ENCODE measurements at regions not wholly inside any gene's neighbourhood (a gene's known extent, or its start where the extent isn't known, plus 50 kb on each side); places are given as distances from the start of the nearest gene placed in this dataset.
"Not testable (repeated sequence)": the region's sequence is repeated elsewhere in the genome, so short reads cannot be mapped to it uniquely, and the experiment has no call there.

- no peak for DNase-seq (ENCODE audit: low read depth in 4 of 4, low spot score in 3 of 4)
Observed at GRCh38 chr21:35512346-35512745, 463.2 kb upstream of the RUNX1 start.

GRCh38 chr21:35511696-35512162 lies 462.6 kb upstream of the RUNX1 start:
- DNase-seq (ENCODE audit: low read depth in 4 of 4, low spot score in 3 of 4) = no peak

- DNase-seq (ENCODE audit: low read depth in 4 of 4, low spot score in 3 of 4) = no peak
Observed at GRCh38 chr21:35510957-35511695, 462.0 kb upstream of the RUNX1 start.

- DNase-seq (ENCODE audit: low read depth in 4 of 4, low spot score in 3 of 4) = no peak
Observed at GRCh38 chr21:35510294-35510693, 461.2 kb upstream of the RUNX1 start.

- DNase-seq (ENCODE audit: low read depth in 4 of 4, low spot score in 3 of 4) = no peak
Observed at GRCh38 chr21:35509001-35509704, 460.1 kb upstream of the RUNX1 start.

- DNase-seq (ENCODE audit: low read depth in 4 of 4, low spot score in 3 of 4) = no peak
Observed at GRCh38 chr21:35508139-35508888, 459.2 kb upstream of the RUNX1 start.

GRCh38 chr21:35507181-35507759 lies 458.2 kb upstream of the RUNX1 start:
- DNase-seq (ENCODE audit: low read depth in 4 of 4, low spot score in 3 of 4) = no peak

- DNase-seq (ENCODE audit: low read depth in 4 of 4, low spot score in 3 of 4) = no peak
Observed at GRCh38 chr21:35506771-35507170, 457.7 kb upstream of the RUNX1 start.

GRCh38 chr21:35506352-35506751 lies 457.2 kb upstream of the RUNX1 start:
- no peak for DNase-seq (ENCODE audit: low read depth in 4 of 4, low spot score in 3 of 4)

- DNase-seq (ENCODE audit: low read depth in 4 of 4, low spot score in 3 of 4) = no peak
Observed at GRCh38 chr21:35504951-35505466, 455.9 kb upstream of the RUNX1 start.

GRCh38 chr21:35504277-35504676 lies 455.2 kb upstream of the RUNX1 start:
- DNase-seq (ENCODE audit: low read depth in 4 of 4, low spot score in 3 of 4) = no peak

- DNase-seq (ENCODE audit: low read depth in 4 of 4, low spot score in 3 of 4) = no peak
Observed at GRCh38 chr21:35503671-35504070, 454.6 kb upstream of the RUNX1 start.

GRCh38 chr21:35502821-35503220 lies 453.7 kb upstream of the RUNX1 start:
- no peak for DNase-seq (ENCODE audit: low read depth in 4 of 4, low spot score in 3 of 4)

- not testable (repeated sequence) for DNase-seq (ENCODE audit: low read depth in 4 of 4, low spot score in 3 of 4)
Observed at GRCh38 chr21:35497522-35497921, 448.4 kb upstream of the RUNX1 start.

- no peak for DNase-seq (ENCODE audit: low read depth in 4 of 4, low spot score in 3 of 4)
Observed at GRCh38 chr21:35491920-35492678, 443.0 kb upstream of the RUNX1 start.

GRCh38 chr21:35491114-35491513 lies 442.0 kb upstream of the RUNX1 start:
- no peak for DNase-seq (ENCODE audit: low read depth in 4 of 4, low spot score in 3 of 4)

- no peak for DNase-seq (ENCODE audit: low read depth in 4 of 4, low spot score in 3 of 4)
Observed at GRCh38 chr21:35489389-35489980, 440.4 kb upstream of the RUNX1 start.

- no peak for DNase-seq (ENCODE audit: low read depth in 4 of 4, low spot score in 3 of 4)
Observed at GRCh38 chr21:35488946-35489345, 439.8 kb upstream of the RUNX1 start.

GRCh38 chr21:35485364-35485763 lies 436.3 kb upstream of the RUNX1 start:
- DNase-seq (ENCODE audit: low read depth in 4 of 4, low spot score in 3 of 4) = no peak

- no peak for DNase-seq (ENCODE audit: low read depth in 4 of 4, low spot score in 3 of 4)
Observed at GRCh38 chr21:35484851-35485250, 435.7 kb upstream of the RUNX1 start.

All from right renal pelvis (tissue), 4 donors.